GM23338 (cell line): ENCODE measurements at regions not wholly inside any gene's neighbourhood (a gene's known extent, or its start where the extent isn't known, plus 50 kb on each side); places are given as distances from the start of the nearest gene placed in this dataset.

Source experiments
- ATAC-seq: fragments of 200-7000 bp; cut with Tn5 transposase; 3 replicates; pipeline ENCODE4 v1.9.1; 2020
- DNase-seq: peaks from one replicate; pipeline ENCODE4 v3.0.0-alpha.2; 2015; ENCODE audit warnings: low spot score
- H2AFZ ChIP-seq: fragments of 200-600 bp; sonication (generic); 2 replicates; pipeline ENCODE4 v1.8.0; 2016; ENCODE audit warnings: antibody characterized with exemption, mild to moderate bottlenecking, moderate library complexity
- H3F3A ChIP-seq: fragments of 200-600 bp; sonication (generic); replicated peaks from 2 replicates; pipeline ENCODE4 v1.8.0; 2017; ENCODE audit warnings: antibody characterized with exemption, mixed run types, low read depth
- H3K27ac ChIP-seq: fragments of 200-600 bp; sonication (generic); 2 replicates; pipeline ENCODE4 v1.6.1; 2016; ENCODE audit warnings: low read depth
- H3K27me3 ChIP-seq: fragments of 200-600 bp; sonication (generic); 2 replicates; pipeline ENCODE4 v1.8.0; 2016; ENCODE audit warnings: mild to moderate bottlenecking, mixed run types, moderate library complexity; ENCODE audit not compliant: insufficient read depth
- H3K36me3 ChIP-seq: fragments of 200-600 bp; sonication (generic); 2 replicates; pipeline ENCODE4 v1.8.0; 2016; ENCODE audit warnings: mild to moderate bottlenecking; ENCODE audit not compliant: insufficient read depth
- H3K4me1 ChIP-seq: fragments of 200-600 bp; sonication (generic); 2 replicates; pipeline ENCODE4 v1.8.0; 2016; ENCODE audit warnings: mild to moderate bottlenecking, moderate library complexity; ENCODE audit not compliant: insufficient read depth
- H3K4me2 ChIP-seq: fragments of 200-600 bp; sonication (generic); 2 replicates; pipeline ENCODE4 v1.7.1; 2017; ENCODE audit warnings: mixed run types
- H3K4me3 ChIP-seq: fragments of 200-600 bp; sonication (generic); 2 replicates; pipeline ENCODE4 v1.6.1; 2016; ENCODE audit warnings: mixed run types
- H3K79me2 ChIP-seq: fragments of 200-600 bp; sonication (generic); replicated peaks from 2 replicates; pipeline ENCODE4 v1.8.0; 2017; ENCODE audit warnings: mild to moderate bottlenecking; ENCODE audit not compliant: insufficient read depth
- H3K9me2 ChIP-seq: fragments of 200-600 bp; sonication (generic); 2 replicates; pipeline ENCODE4 v1.8.0; 2017; ENCODE audit not compliant: insufficient read depth
- H4K20me1 ChIP-seq: fragments of 200-600 bp; sonication (generic); replicated peaks from 2 replicates; pipeline ENCODE4 v1.8.0; 2017; ENCODE audit warnings: mild to moderate bottlenecking; ENCODE audit not compliant: insufficient read depth
- H3K27ac Mint-ChIP-seq: 2 replicates; pipeline ENCODE4 v1.8.0; 2020; ENCODE audit warnings: inconsistent platforms, mild to moderate bottlenecking, moderate library complexity, mixed read lengths
- H3K27me3 Mint-ChIP-seq: 3 replicates; pipeline ENCODE4 v1.8.0; 2022; ENCODE audit warnings: low read depth, mild to moderate bottlenecking, moderate library complexity, mixed read lengths, inconsistent platforms; ENCODE audit not compliant: insufficient read depth, poor library complexity
- H3K36me3 Mint-ChIP-seq: 3 replicates; pipeline ENCODE4 v1.8.0; 2021; ENCODE audit warnings: low read depth, mild to moderate bottlenecking, inconsistent platforms, moderate library complexity, mixed read lengths
- H3K4me1 Mint-ChIP-seq: 3 replicates; pipeline ENCODE4 v1.8.0; 2020; ENCODE audit warnings: mild to moderate bottlenecking, inconsistent platforms, mixed read lengths
- H3K4me3 Mint-ChIP-seq: 3 replicates; pipeline ENCODE4 v1.8.0; 2021; ENCODE audit warnings: moderate library complexity, mild to moderate bottlenecking, inconsistent platforms, mixed read lengths
- H3K9me3 Mint-ChIP-seq: 3 replicates; pipeline ENCODE4 v1.8.0; 2020; ENCODE audit warnings: moderate library complexity, mild to moderate bottlenecking, inconsistent platforms, mixed read lengths
- CTCF ChIP-seq, 2 experiments: fragments of 200-600 bp in 1 of 2; sonication (generic) in 1 of 2; conservative IDR thresholded peaks; 2 replicates each; pipeline versions ENCODE4 v1.5.1 to v1.6.1; 2016 to 2017; ENCODE audit warnings: antibody characterized with exemption in 2 of 2, low read depth in 2 of 2, mild to moderate bottlenecking in 2 of 2, moderate library complexity in 1 of 2
- JUNB ChIP-seq: IDR thresholded peaks from one replicate; pipeline ENCODE4 v1.6.1; 2016; ENCODE audit warnings: antibody characterized with exemption; ENCODE audit not compliant: unreplicated experiment
- POLR2AphosphoS5 ChIP-seq: IDR thresholded peaks from 2 replicates; pipeline ENCODE4 v1.6.1; 2016; ENCODE audit warnings: antibody characterized with exemption, low read depth
- REST ChIP-seq: IDR thresholded peaks from one replicate; pipeline ENCODE4 v1.6.1; 2018; ENCODE audit warnings: antibody characterized with exemption; ENCODE audit not compliant: unreplicated experiment
- STAT1 ChIP-seq: IDR thresholded peaks from one replicate; pipeline ENCODE4 v1.6.1; 2016; ENCODE audit warnings: antibody characterized with exemption; ENCODE audit not compliant: unreplicated experiment

DNA sequence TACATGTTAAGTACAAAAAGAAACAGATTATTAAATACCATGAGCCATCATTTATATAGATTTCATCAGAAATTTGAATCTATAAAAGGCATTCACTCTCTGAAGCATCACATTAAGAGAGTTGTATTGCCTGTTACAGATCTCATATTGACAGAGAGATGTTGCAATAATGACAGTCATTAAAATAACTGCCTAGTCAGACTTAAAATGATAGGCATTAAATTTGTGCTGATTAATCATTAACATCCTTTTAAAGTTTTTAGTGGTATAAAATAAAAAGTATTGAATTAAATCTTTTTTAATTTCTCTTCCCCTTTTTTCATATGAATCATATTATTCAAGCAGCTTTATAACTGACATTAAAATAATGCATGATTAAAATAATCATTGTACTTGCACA, 404.9 kb upstream of the FAM174A start (continued):
- no peak for TF ChIP-seq CTCF (conservative IDR thresholded peaks at IDR 0.05; ENCODE audit: low read depth in 2 of 2)

GRCh38 chr5:100119903-100120302, 415.3 kb upstream of the FAM174A start:
- H3K4me1 ChIP-seq: 0 out of 2 replicates have a peak, but pooled peaks cover 7% of the 10 kb centered on the region
- H3K27ac ChIP-seq: no peak overlapping the region
- H3K36me3 ChIP-seq: no peaks in the 10 kb centered on the region
- DNase-seq (no peak), ATAC-seq (no peak)
- Mint-ChIP-seq H3K4me1 (peaks cover 7% of the 10 kb centered on the region; the same call in 2 of the 3 replicates), H3K36me3 (no peaks in the 10 kb centered on the region), H3K9me3 (no peaks in the 10 kb centered on the region), H3K4me3 (no peak overlapping the region), H3K27me3 (peaks cover 2% of the 10 kb centered on the region), H3K27ac (no peak overlapping the region)
- no peaks in the 10 kb centered on the region for H3F3A ChIP-seq
- no peaks in the 10 kb centered on the region for H4K20me1 ChIP-seq
- no peak overlapping the region for H2AFZ ChIP-seq
- H3K79me2 ChIP-seq: no peaks in the 10 kb centered on the region
- no peak for TF ChIP-seq REST
- no peak for TF ChIP-seq STAT1
- no peaks in the 10 kb centered on the region for H3K27me3 ChIP-seq
- H3K4me2 ChIP-seq: no peak overlapping the region
- no peak overlapping the region for H3K4me3 ChIP-seq
- no peaks in the 10 kb centered on the region for H3K9me2 ChIP-seq

- TF ChIP-seq POLR2AphosphoS5 (no peak), JUNB (no peak)
- Histone ChIP-seq H3K9me2 (peaks cover 9% of the 10 kb centered on the region; the same call in 1 of the 2 replicates), H3K27ac (no peak overlapping the region), H4K20me1 (no peaks in the 10 kb centered on the region), H3K4me2 (no peak overlapping the region), H2AFZ (no peak overlapping the region), H3K79me2 (no peaks in the 10 kb centered on the region), H3K4me3 (no peak overlapping the region), H3K36me3 (no peaks in the 10 kb centered on the region), H3K4me1 (no peaks in the 10 kb centered on the region), H3F3A (no peaks in the 10 kb centered on the region), H3K27me3 (no peaks in the 10 kb centered on the region)
- H3K36me3 Mint-ChIP-seq: peaks cover 21% of the 10 kb centered on the region
- peaks cover 46% of the 10 kb centered on the region for H3K9me3 Mint-ChIP-seq
- H3K27me3 Mint-ChIP-seq: no peaks in the 10 kb centered on the region
- no peak for DNase-seq
- H3K4me3 Mint-ChIP-seq: no peak overlapping the region
- no peak overlapping the region for H3K27ac Mint-ChIP-seq
- H3K4me1 Mint-ChIP-seq: no peaks in the 10 kb centered on the region
- no peak for ATAC-seq
Observed at GRCh38 chr5:100110497-100110896, 424.7 kb upstream of the FAM174A start.
